Ishikawa (cell line): ENCODE measurements at regions not wholly inside any gene's neighbourhood (a gene's known extent, or its start where the extent isn't known, plus 50 kb on each side); places are given as distances from the start of the nearest gene placed in this dataset.

Experiments used
- CEBPB ChIP-seq: IDR thresholded peaks from 2 replicates; pipeline ENCODE4 v1.6.1; 2012
- CREB1 ChIP-seq: IDR thresholded peaks from 2 replicates; pipeline ENCODE4 v1.6.1; 2012; ENCODE audit warnings: low read depth
- EGR1 ChIP-seq: IDR thresholded peaks from 2 replicates; pipeline ENCODE4 v1.6.1; 2012
- EP300 ChIP-seq: IDR thresholded peaks from 2 replicates; pipeline ENCODE4 v1.6.1; 2012; ENCODE audit warnings: borderline replicate concordance
- FOXM1 ChIP-seq: IDR thresholded peaks from 2 replicates; pipeline ENCODE4 v1.6.1; 2012; ENCODE audit warnings: low read depth, borderline replicate concordance
- NFIC ChIP-seq: IDR thresholded peaks from 2 replicates; pipeline ENCODE4 v1.6.1; 2012
- RAD21 ChIP-seq: IDR thresholded peaks from 2 replicates; pipeline ENCODE4 v1.6.1; 2012; ENCODE audit warnings: low read depth
- REST ChIP-seq: IDR thresholded peaks from 2 replicates; pipeline ENCODE4 v1.6.1; 2012; ENCODE audit warnings: low read depth, mild to moderate bottlenecking
- TAF1 ChIP-seq: IDR thresholded peaks from 2 replicates; pipeline ENCODE4 v1.6.1; 2012; ENCODE audit warnings: low read depth, mild to moderate bottlenecking
- TCF12 ChIP-seq: IDR thresholded peaks from 2 replicates; pipeline ENCODE4 v1.6.1; 2012; ENCODE audit warnings: low read depth
- TEAD4 ChIP-seq: IDR thresholded peaks from 2 replicates; pipeline ENCODE4 v1.6.1; 2012
- YY1 ChIP-seq: IDR thresholded peaks from 2 replicates; pipeline ENCODE4 v1.6.1; 2012; ENCODE audit warnings: low read depth
- ZBTB7A ChIP-seq: IDR thresholded peaks from 2 replicates; pipeline ENCODE4 v1.6.1; 2012; ENCODE audit warnings: low read depth
- TF ChIP-seq, protein P1 (sequence below): IDR thresholded peaks from 2 replicates; pipeline ENCODE4 v1.6.1; 2012
- TF ChIP-seq, protein P2 (sequence below): IDR thresholded peaks from 2 replicates; pipeline ENCODE4 v1.6.1; 2012

DNA sequence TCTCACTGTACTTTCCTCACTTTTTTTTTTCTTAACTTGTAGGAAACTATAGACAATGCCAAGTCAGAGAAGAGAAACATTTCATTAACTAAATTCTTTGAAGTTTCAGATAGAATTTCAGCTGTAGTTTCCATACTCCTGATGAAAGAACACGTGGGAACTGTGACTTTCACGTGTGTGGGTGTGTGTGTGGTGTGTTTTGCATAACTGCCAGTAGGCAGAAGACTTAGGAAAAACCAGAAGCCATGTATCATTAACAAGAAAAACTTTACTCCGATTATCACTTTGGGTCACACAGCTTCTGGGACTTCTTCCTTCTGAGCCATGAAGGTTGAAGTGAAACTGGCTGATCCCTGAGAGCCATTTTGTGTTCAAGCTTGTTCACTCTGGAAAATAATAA is 483.3 kb downstream of the TFAP2B start:
- no peak for TF ChIP-seq FOXM1
- TF ChIP-seq TAF1 = no peak

GRCh38 chr6:51302431-51302830 is 483.8 kb downstream of the TFAP2B start:
- TF ChIP-seq TEAD4 (no peak), EP300 (no peak), NFIC (no peak), FOXM1 (no peak), TCF12 (no peak), ZBTB7A (no peak), YY1 (no peak), REST (no peak)
- TF ChIP-seq, protein P1, sequence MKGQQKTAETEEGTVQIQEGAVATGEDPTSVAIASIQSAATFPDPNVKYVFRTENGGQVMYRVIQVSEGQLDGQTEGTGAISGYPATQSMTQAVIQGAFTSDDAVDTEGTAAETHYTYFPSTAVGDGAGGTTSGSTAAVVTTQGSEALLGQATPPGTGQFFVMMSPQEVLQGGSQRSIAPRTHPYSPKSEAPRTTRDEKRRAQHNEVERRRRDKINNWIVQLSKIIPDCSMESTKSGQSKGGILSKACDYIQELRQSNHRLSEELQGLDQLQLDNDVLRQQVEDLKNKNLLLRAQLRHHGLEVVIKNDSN = no peak
- TF ChIP-seq, protein P2, sequence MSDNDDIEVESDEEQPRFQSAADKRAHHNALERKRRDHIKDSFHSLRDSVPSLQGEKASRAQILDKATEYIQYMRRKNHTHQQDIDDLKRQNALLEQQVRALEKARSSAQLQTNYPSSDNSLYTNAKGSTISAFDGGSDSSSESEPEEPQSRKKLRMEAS = no peak

DNA sequence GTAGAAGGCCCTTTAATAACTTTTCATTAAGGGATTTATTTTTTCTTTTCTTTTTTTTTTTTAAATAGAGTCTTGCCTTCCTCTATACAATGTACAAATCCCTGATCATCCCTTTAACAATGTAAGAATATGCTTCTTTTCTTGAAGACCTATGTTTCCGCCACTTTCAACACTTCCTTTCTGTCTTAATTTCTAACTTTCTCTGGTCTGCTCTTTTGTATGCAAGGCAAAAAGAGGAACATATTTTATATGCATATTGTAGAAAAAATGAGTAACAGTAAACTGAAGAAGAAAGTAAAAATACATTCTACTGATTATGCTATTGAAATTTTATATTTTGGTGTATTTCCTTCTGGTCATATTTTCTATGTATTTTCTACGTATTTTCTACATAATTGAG is 484.7 kb downstream of the TFAP2B start:
- no peak for TF ChIP-seq TCF12
- TF ChIP-seq EP300 = no peak
- TF ChIP-seq, protein P1 = no peak

DNA sequence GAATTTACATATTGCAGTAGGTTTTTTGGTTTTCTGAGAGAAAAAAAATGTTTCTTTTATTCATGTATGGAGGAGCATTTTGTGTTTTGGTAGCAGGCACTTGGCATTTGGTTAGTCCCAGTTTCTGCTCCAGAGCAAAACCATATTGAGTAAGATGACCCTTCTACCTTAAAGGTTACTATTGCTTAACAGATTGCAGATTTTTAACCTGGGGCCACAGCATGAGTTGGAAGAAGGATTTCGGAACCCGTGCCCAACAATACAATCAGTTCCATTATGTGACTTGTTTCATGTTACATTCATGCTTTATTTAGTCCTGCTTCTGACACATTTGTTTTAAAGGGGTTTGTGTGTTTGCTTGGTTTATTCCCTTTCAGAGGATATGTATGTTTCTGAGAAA is 496.3 kb downstream of the TFAP2B start:
- TF ChIP-seq ZBTB7A (no peak), NFIC (no peak)

DNA sequence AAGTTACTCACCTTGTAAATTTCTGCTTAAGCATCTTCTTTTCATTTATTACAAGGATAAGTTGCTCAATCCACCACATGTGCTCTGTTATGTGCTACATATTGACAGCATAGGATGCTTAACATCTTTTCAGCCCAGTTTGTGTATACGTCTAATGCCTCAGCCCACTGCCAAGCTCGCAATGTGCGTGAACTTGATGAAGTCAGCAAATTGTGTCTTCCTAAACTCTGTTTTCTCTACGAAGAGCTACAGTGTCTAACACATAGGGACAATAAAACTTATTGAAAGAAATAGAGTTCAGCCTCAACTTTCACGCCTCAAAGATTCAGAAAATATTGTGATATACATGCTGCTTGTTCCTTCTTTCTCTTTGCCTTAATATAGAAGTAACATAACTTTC is 500.0 kb downstream of the TFAP2B start:
- no peak for TF ChIP-seq RAD21
- TF ChIP-seq, protein P2 = no peak
- TF ChIP-seq FOXM1 = no peak
- TF ChIP-seq ZBTB7A = no peak
- no peak for TF ChIP-seq CREB1
- TF ChIP-seq REST = no peak
- TF ChIP-seq TCF12 = no peak

DNA sequence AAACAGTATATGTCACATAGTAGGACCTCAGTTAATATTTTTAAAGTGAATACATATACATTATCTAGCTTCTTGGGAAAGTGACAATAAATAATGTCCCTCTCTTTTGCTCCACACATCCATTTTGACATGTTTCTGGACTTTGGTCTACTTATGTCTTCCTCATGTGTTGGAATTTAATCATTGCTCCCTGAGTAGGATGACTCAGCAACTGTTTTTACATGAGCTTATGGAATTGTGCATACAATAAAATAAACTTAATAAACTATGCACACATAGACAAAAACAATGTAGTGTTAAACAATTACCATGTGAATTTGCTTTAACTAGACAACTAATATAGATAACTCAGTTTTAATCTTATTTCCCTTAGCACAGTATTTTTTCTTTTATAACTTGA is 503.8 kb downstream of the TFAP2B start:
- TF ChIP-seq TCF12 = no peak
- TF ChIP-seq EP300 = no peak
- no peak for TF ChIP-seq REST
- TF ChIP-seq EGR1 = no peak
- no peak for TF ChIP-seq FOXM1
- no peak for TF ChIP-seq YY1
- TF ChIP-seq NFIC = no peak
- no peak for TF ChIP-seq TAF1
- no peak for TF ChIP-seq RAD21
- no peak for TF ChIP-seq TEAD4
- no peak for TF ChIP-seq CREB1
- TF ChIP-seq, protein P1 = no peak
- TF ChIP-seq, protein P2 = no peak
- no peak for TF ChIP-seq CEBPB
- TF ChIP-seq ZBTB7A = no peak
